ENCODE measurements at regions not wholly inside any gene's neighbourhood (a gene's known extent, or its start where the extent isn't known, plus 50 kb on each side); places are given as distances from the start of the nearest gene placed in this dataset.

DNA sequence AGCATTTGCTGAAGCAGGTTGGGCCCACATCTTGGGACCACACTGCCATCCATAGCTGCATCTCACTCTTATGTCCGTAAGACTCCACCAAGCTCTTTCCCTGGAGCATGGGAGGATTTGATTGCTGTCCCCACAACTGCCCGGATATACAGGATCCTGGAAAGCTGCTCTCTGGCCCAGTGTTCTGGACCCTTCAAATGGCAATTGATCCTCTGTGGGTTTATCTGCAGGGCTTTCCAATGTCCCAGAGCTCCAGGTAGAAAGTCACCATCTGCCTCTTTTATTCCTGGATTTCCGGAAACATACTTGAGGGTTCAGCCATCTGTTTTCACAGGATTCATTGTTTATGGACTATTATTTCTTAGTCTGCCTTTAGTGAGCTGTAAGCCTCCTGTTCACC, 214.6 kb downstream of the SREK1 start:
- H3K27ac ChIP-seq (ENCODE audit: low read depth, low read length) = no peak overlapping the region
- WGBS, 2 experiments (ENCODE audit: extremely low coverage in 1 of 2, insufficient coverage in 1 of 2, insufficient read length in 1 of 2, insufficient replicate concordance in 2 of 2, low coverage in 1 of 2, low lambda C conversion rate in 2 of 2, missing lambda C conversion rate in 1 of 2) = 97% methylated on average over 3 of the region's 3 CpGs; no CpG with 5 or more reads in 1 of the 2 experiments
- DNase-seq (ENCODE audit: low read depth in 1 of 2, low spot score in 2 of 2) = no peak

More for the DNA sequence above, 214.6 kb downstream of the SREK1 start:
- no peak overlapping the region for H3K18ac ChIP-seq (ENCODE audit: extremely low read depth, low read length)
- TF ChIP-seq NRF1 (IDR thresholded peaks at IDR 0.05; ENCODE audit: low read depth, low read length) (no peak), SIN3A (conservative IDR thresholded peaks at IDR 0.05 in 1 of 2, IDR thresholded peaks at IDR 0.05 in 1 of 2; ENCODE audit: low read depth in 1 of 2, low read length in 2 of 2) (no peak), BCL11A (IDR thresholded peaks at IDR 0.05; ENCODE audit: low read depth in 2 of 2, low read length in 2 of 2) (no peak), PHF8 (conservative IDR thresholded peaks at IDR 0.05; ENCODE audit: low read depth, low read length) (no peak)
- H4K20me1 ChIP-seq (replicated peaks in 1 of 2; ENCODE audit: control insufficient read depth in 1 of 2, insufficient read depth in 2 of 2, low read length in 2 of 2) = no peaks in the 10 kb centered on the region
- no peak overlapping the region for H3K4me2 ChIP-seq (ENCODE audit: insufficient read depth in 1 of 2, low read depth in 2 of 2, low read length in 2 of 2)
- H3K4me3 ChIP-seq (ENCODE audit: extremely low read depth in 1 of 4, insufficient read depth in 2 of 4, low read depth in 3 of 4, low read length in 4 of 4) = no peak overlapping the region
- no peaks in the 10 kb centered on the region for H3K36me3 ChIP-seq (ENCODE audit: control insufficient read depth in 2 of 4, insufficient read depth in 4 of 4, low read length in 3 of 4)
- H3K14ac ChIP-seq (ENCODE audit: insufficient read length) = no peak overlapping the region
- no peak overlapping the region for H3K9ac ChIP-seq (replicated peaks in 1 of 4; ENCODE audit: extremely low read depth in 1 of 4, low read depth in 3 of 4, low read length in 3 of 4)
- no peaks in the 10 kb centered on the region for H3K9me3 ChIP-seq (ENCODE audit: insufficient read depth in 2 of 2, low read depth in 1 of 2, low read length in 1 of 2)
- H2BK5ac ChIP-seq (ENCODE audit: low read depth, low read length) = no peak overlapping the region
- H3K56ac ChIP-seq (replicated peaks; ENCODE audit: insufficient read length, low read depth, low read length) = no peak overlapping the region
- no peaks in the 10 kb centered on the region for H3K79me1 ChIP-seq (ENCODE audit: low read depth, low read length)
- no peak overlapping the region for H2BK15ac ChIP-seq (ENCODE audit: low read length)
- no peak for FAIRE-seq
- H3K4ac ChIP-seq (replicated peaks; ENCODE audit: insufficient read length, low read depth, low read length) = no peak overlapping the region
- H4K91ac ChIP-seq (replicated peaks; ENCODE audit: insufficient read length, low read length) = no peak overlapping the region
- POLR2A ChIA-PET (ENCODE audit: partially characterized antibody) = no interaction called here
- no peak overlapping the region for H2BK20ac ChIP-seq (ENCODE audit: low read length)
- H3K79me2 ChIP-seq (ENCODE audit: control insufficient read depth in 1 of 2, insufficient read depth in 2 of 2, low read length in 2 of 2) = no peaks in the 10 kb centered on the region
- no peak overlapping the region for H2BK12ac ChIP-seq (ENCODE audit: low read depth, low read length)
- H2AK5ac ChIP-seq (ENCODE audit: low read depth, low read length) = no peak overlapping the region
- H4K8ac ChIP-seq (ENCODE audit: extremely low read depth, insufficient read depth, low read length) = no peak overlapping the region
- no peak overlapping the region for H3K23ac ChIP-seq (ENCODE audit: insufficient read length)
- H3K23me2 ChIP-seq (ENCODE audit: low read depth, low read length) = no peaks in the 10 kb centered on the region
- H2AFZ ChIP-seq (ENCODE audit: low read length) = no peak overlapping the region
- H3K27me3 ChIP-seq (replicated peaks in 1 of 4; ENCODE audit: control insufficient read depth in 3 of 4, extremely low read depth in 1 of 4, insufficient read depth in 3 of 4, low read length in 3 of 4) = no peaks in the 10 kb centered on the region
- CTCF ChIA-PET (ENCODE audit: partially characterized antibody) = interaction anchor here (0.8 to 1.7 kb wide), 7 partner anchors 9 to 136 kb away, joined by 3 to 7 read pairs (median 3); no protein-coding TSS in a partner anchor
- no peak overlapping the region for H2BK120ac ChIP-seq (replicated peaks; ENCODE audit: low read depth, low read length)
- H3K4me1 ChIP-seq (replicated peaks in 1 of 4; ENCODE audit: control insufficient read depth in 3 of 4, insufficient read depth in 4 of 4, low read length in 3 of 4) = no peaks in the 10 kb centered on the region
- no peak overlapping the region for H4K5ac ChIP-seq (ENCODE audit: insufficient read length, low read depth, low read length)
